ENCODE measurements at regions not wholly inside any gene's neighbourhood (a gene's known extent, or its start where the extent isn't known, plus 50 kb on each side); places are given as distances from the start of the nearest gene placed in this dataset.

- Histone ChIP-seq H3K4me3 (no peak overlapping the region), H3F3A (replicated peaks; ENCODE audit: low read depth) (no peaks in the 10 kb centered on the region), H3K27me3 (ENCODE audit: insufficient read depth) (no peaks in the 10 kb centered on the region), H3K36me3 (ENCODE audit: insufficient read depth) (no peaks in the 10 kb centered on the region), H4K20me1 (replicated peaks; ENCODE audit: insufficient read depth) (no peaks in the 10 kb centered on the region), H2AFZ (no peak overlapping the region), H3K4me2 (no peak overlapping the region), H3K9me2 (ENCODE audit: insufficient read depth) (no peaks in the 10 kb centered on the region), H3K79me2 (replicated peaks; ENCODE audit: insufficient read depth) (no peaks in the 10 kb centered on the region), H3K27ac (ENCODE audit: low read depth) (no peak overlapping the region), H3K4me1 (ENCODE audit: insufficient read depth) (no peaks in the 10 kb centered on the region)
- H3K27ac Mint-ChIP-seq, result no peak overlapping the region
- H3K4me3 Mint-ChIP-seq, result no peak overlapping the region
- peaks cover 3% of the 10 kb centered on the region for H3K27me3 Mint-ChIP-seq (ENCODE audit: insufficient read depth, low read depth, poor library complexity)
- ATAC-seq, result no peak
- no peak for DNase-seq (ENCODE audit: low spot score)
- no peaks in the 10 kb centered on the region for H3K4me1 Mint-ChIP-seq
- TF ChIP-seq ZNF114 (CRISPR knock-in tag; IDR thresholded peaks at IDR 0.05) (no peak), REST (IDR thresholded peaks at IDR 0.05; ENCODE audit: unreplicated experiment) (no peak), JUNB (IDR thresholded peaks at IDR 0.05; ENCODE audit: unreplicated experiment) (no peak), ETS1 (IDR thresholded peaks at IDR 0.05) (no peak)
- peaks cover 18% of the 10 kb centered on the region for H3K36me3 Mint-ChIP-seq (ENCODE audit: low read depth)
- H3K9me3 Mint-ChIP-seq, result peaks cover 56% of the 10 kb centered on the region
Observed at GRCh38 chr17:22512057-22512456, 819.7 kb downstream of the KCNJ18 start.

- H2AFZ ChIP-seq, result no peak overlapping the region
- no peak overlapping the region for H3K4me2 ChIP-seq
- Mint-ChIP-seq H3K9me3 (peaks cover 52% of the 10 kb centered on the region), H3K27me3 (ENCODE audit: insufficient read depth, low read depth, poor library complexity) (peaks cover 2% of the 10 kb centered on the region), H3K4me3 (no peak overlapping the region), H3K4me1 (no peaks in the 10 kb centered on the region), H3K36me3 (ENCODE audit: low read depth) (peaks cover 19% of the 10 kb centered on the region), H3K27ac (no peak overlapping the region)
- ATAC-seq (no peak), DNase-seq (ENCODE audit: low spot score) (no peak)
- no peaks in the 10 kb centered on the region for H3F3A ChIP-seq (replicated peaks; ENCODE audit: low read depth)
- H3K4me1 ChIP-seq (ENCODE audit: insufficient read depth), result no peaks in the 10 kb centered on the region
- no peak overlapping the region for H3K27ac ChIP-seq (ENCODE audit: low read depth)
- H3K36me3 ChIP-seq (ENCODE audit: insufficient read depth), result no peaks in the 10 kb centered on the region
- H4K20me1 ChIP-seq (replicated peaks; ENCODE audit: insufficient read depth), result no peaks in the 10 kb centered on the region
- H3K4me3 ChIP-seq, result no peak overlapping the region
- H3K27me3 ChIP-seq (ENCODE audit: insufficient read depth), result no peaks in the 10 kb centered on the region
- TF ChIP-seq EZH2phosphoT487 (IDR thresholded peaks at IDR 0.05; ENCODE audit: unreplicated experiment) (no peak), CTCF (conservative IDR thresholded peaks at IDR 0.05; ENCODE audit: low read depth in 2 of 2) (no peak)
- H3K79me2 ChIP-seq (replicated peaks; ENCODE audit: insufficient read depth), result no peaks in the 10 kb centered on the region
- no peaks in the 10 kb centered on the region for H3K9me2 ChIP-seq (ENCODE audit: insufficient read depth)
Observed at GRCh38 chr17:22512506-22512905, 820.2 kb downstream of the KCNJ18 start.
